ENCODE measurements at regions not wholly inside any gene's neighbourhood (a gene's known extent, or its start where the extent isn't known, plus 50 kb on each side); places are given as distances from the start of the nearest gene placed in this dataset.
"Not testable (repeated sequence)": the region's sequence is repeated elsewhere in the genome, so short reads cannot be mapped to it uniquely, and the experiment has no call there.

DNA sequence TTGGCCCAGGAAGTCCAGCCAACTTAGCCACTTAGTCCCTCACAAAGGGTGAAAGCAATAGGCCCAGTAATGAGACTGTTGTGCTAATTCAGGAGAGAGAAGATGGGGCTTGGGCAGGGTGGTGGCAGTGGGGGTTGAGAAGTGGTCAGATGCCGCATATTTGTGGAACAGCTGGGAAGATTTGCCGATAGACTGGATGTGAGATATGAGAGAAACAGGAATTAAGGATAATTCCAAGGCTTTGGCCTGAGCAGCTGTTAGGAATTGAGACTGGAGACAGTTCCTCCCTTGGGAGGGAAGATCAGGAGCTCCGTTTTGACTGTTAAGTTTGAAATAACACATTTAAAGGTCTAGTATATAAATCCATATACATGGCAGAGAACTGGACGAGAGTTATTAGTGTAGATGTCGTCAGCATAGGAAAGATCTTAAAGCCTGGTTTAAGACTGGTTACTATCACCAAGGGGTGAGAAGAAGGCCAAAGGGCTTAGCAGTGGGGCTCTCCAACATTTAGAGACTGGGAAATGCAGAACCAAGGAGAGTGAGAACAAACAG is 323.7 kb upstream of the FAM78B start:
- H3K4me3 ChIP-seq (ENCODE audit: low read depth, low read length): no peak overlapping the region
- H3K9ac ChIP-seq (ENCODE audit: low read length): no peak overlapping the region
- H3K27ac ChIP-seq (ENCODE audit: low read depth, low read length): no peak overlapping the region

DNA sequence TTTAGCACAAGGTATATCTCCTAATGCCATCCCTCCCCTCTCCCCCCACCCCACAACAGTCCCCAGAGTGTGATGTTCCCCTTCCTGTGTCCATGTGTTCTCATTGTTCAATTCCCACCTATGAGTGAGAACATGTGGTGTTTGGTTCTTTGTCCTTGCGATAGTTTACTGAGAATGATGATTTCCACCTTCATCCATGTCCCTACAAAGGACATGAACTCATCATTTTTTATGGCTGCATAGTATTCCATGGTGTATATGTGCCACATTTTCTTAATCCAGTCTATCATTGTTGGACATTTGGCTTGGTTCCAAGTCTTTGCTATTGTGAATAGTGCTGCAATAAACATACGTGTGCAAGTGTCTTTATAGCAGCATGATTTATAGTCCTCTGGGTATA is 327.0 kb upstream of the FAM78B start:
- not testable (repeated sequence) for H3K9me3 ChIP-seq (ENCODE audit: control insufficient read depth, insufficient read depth, low read depth, low read length); H3K4me1 ChIP-seq (ENCODE audit: control insufficient read depth, insufficient read depth, low read length); H3K4me3 ChIP-seq (ENCODE audit: low read depth, low read length); H3K9ac ChIP-seq (ENCODE audit: low read length); H3K27ac ChIP-seq (ENCODE audit: low read depth, low read length); H3K36me3 ChIP-seq (ENCODE audit: control insufficient read depth, insufficient read depth, low read length); H3K27me3 ChIP-seq (ENCODE audit: control insufficient read depth, insufficient read depth, low read length)

More for the DNA sequence above, 323.7 kb upstream of the FAM78B start:
- Histone ChIP-seq H3K9me3 (ENCODE audit: control insufficient read depth, insufficient read depth, low read depth, low read length) (0 out of 2 replicates have a peak, but pooled peaks cover 3% of the 10 kb centered on the region), H3K27me3 (ENCODE audit: control insufficient read depth, insufficient read depth, low read length) (no peaks in the 10 kb centered on the region), H3K4me1 (ENCODE audit: control insufficient read depth, insufficient read depth, low read length) (no peaks in the 10 kb centered on the region), H3K36me3 (ENCODE audit: control insufficient read depth, insufficient read depth, low read length) (no peaks in the 10 kb centered on the region)

- no peaks in the 10 kb centered on the region for H3K36me3 ChIP-seq (ENCODE audit: control insufficient read depth, insufficient read depth, low read length)
- no peaks in the 10 kb centered on the region; the same call in 1 of the 2 replicates for H3K9me3 ChIP-seq (ENCODE audit: control insufficient read depth, insufficient read depth, low read depth, low read length)
- no peak overlapping the region for H3K4me3 ChIP-seq (ENCODE audit: low read depth, low read length)
- H3K27me3 ChIP-seq (ENCODE audit: control insufficient read depth, insufficient read depth, low read length): no peaks in the 10 kb centered on the region
- no peaks in the 10 kb centered on the region for H3K4me1 ChIP-seq (ENCODE audit: control insufficient read depth, insufficient read depth, low read length)
- H3K27ac ChIP-seq (ENCODE audit: low read depth, low read length): no peak overlapping the region
- H3K9ac ChIP-seq (ENCODE audit: low read length): no peak overlapping the region
Measured at GRCh38 chr1:166507347-166507746, 331.9 kb upstream of the POGK start.

GRCh38 chr1:166511761-166512160 is 327.5 kb upstream of the POGK start:
- Histone ChIP-seq H3K4me1 (ENCODE audit: control insufficient read depth, insufficient read depth, low read length) (no peaks in the 10 kb centered on the region), H3K27me3 (ENCODE audit: control insufficient read depth, insufficient read depth, low read length) (no peaks in the 10 kb centered on the region), H3K9ac (ENCODE audit: low read length) (no peak overlapping the region), H3K36me3 (ENCODE audit: control insufficient read depth, insufficient read depth, low read length) (no peaks in the 10 kb centered on the region), H3K4me3 (ENCODE audit: low read depth, low read length) (no peak overlapping the region), H3K27ac (ENCODE audit: low read depth, low read length) (no peak overlapping the region), H3K9me3 (ENCODE audit: control insufficient read depth, insufficient read depth, low read depth, low read length) (peaks cover 16% of the 10 kb centered on the region)

- no peak overlapping the region for H3K27ac ChIP-seq (ENCODE audit: low read depth, low read length)
- H3K4me3 ChIP-seq (ENCODE audit: low read depth, low read length): no peak overlapping the region
- H3K36me3 ChIP-seq (ENCODE audit: control insufficient read depth, insufficient read depth, low read length): no peaks in the 10 kb centered on the region
- H3K9me3 ChIP-seq (ENCODE audit: control insufficient read depth, insufficient read depth, low read depth, low read length): peaks cover 16% of the 10 kb centered on the region
- H3K27me3 ChIP-seq (ENCODE audit: control insufficient read depth, insufficient read depth, low read length): no peaks in the 10 kb centered on the region
- H3K9ac ChIP-seq (ENCODE audit: low read length): no peak overlapping the region
- no peaks in the 10 kb centered on the region for H3K4me1 ChIP-seq (ENCODE audit: control insufficient read depth, insufficient read depth, low read length)
Measured at GRCh38 chr1:166514067-166514466, 325.2 kb upstream of the POGK start.

DNA sequence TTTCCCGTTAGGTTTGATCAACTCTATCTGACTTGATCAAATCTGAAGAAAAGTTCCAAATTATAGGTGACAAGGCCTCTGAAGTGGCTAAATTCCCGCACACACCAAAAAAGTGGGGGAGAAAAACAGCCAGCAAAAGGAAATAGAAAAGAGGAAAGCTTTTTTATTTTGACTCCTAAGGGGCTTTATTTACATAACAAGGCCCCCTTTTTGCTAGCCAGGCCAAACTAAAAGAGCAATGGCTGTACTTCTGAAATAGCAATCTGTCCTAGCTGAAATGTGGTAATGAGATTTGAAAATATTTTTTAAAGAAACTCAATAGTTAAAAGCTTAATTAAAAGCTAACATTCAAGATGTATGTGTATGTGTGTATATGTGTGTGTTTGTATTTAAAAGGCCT is 311.5 kb upstream of the POGK start:
- H3K27ac ChIP-seq (ENCODE audit: low read depth, low read length): peak overlapping the region; percentile 4; the same call in 1 of the 2 replicates
- H3K4me1 ChIP-seq (ENCODE audit: control insufficient read depth, insufficient read depth, low read length): peaks cover 15% of the 10 kb centered on the region; the same call in 1 of the 2 replicates
- H3K4me3 ChIP-seq (ENCODE audit: low read depth, low read length): no peak overlapping the region
- H3K9me3 ChIP-seq (ENCODE audit: control insufficient read depth, insufficient read depth, low read depth, low read length): peaks cover 18% of the 10 kb centered on the region
- H3K27me3 ChIP-seq (ENCODE audit: control insufficient read depth, insufficient read depth, low read length): no peaks in the 10 kb centered on the region
- no peaks in the 10 kb centered on the region for H3K36me3 ChIP-seq (ENCODE audit: control insufficient read depth, insufficient read depth, low read length)
- no peak overlapping the region for H3K9ac ChIP-seq (ENCODE audit: low read length)

GRCh38 chr1:166538646-166539045 is 300.6 kb upstream of the POGK start:
- H3K36me3 ChIP-seq (ENCODE audit: control insufficient read depth, insufficient read depth, low read length): no peaks in the 10 kb centered on the region
- peaks cover 24% of the 10 kb centered on the region for H3K9me3 ChIP-seq (ENCODE audit: control insufficient read depth, insufficient read depth, low read depth, low read length)
- no peak overlapping the region for H3K4me3 ChIP-seq (ENCODE audit: low read depth, low read length)
- no peaks in the 10 kb centered on the region for H3K4me1 ChIP-seq (ENCODE audit: control insufficient read depth, insufficient read depth, low read length)
- H3K27me3 ChIP-seq (ENCODE audit: control insufficient read depth, insufficient read depth, low read length): no peaks in the 10 kb centered on the region
- H3K9ac ChIP-seq (ENCODE audit: low read length): no peak overlapping the region
- H3K27ac ChIP-seq (ENCODE audit: low read depth, low read length): no peak overlapping the region

- H3K9ac ChIP-seq (ENCODE audit: low read length): no peak overlapping the region
- H3K4me3 ChIP-seq (ENCODE audit: low read depth, low read length): no peak overlapping the region
- no peaks in the 10 kb centered on the region for H3K36me3 ChIP-seq (ENCODE audit: control insufficient read depth, insufficient read depth, low read length)
- H3K4me1 ChIP-seq (ENCODE audit: control insufficient read depth, insufficient read depth, low read length): no peaks in the 10 kb centered on the region
- H3K9me3 ChIP-seq (ENCODE audit: control insufficient read depth, insufficient read depth, low read depth, low read length): peaks cover 6% of the 10 kb centered on the region; the same call in 1 of the 2 replicates
- no peaks in the 10 kb centered on the region for H3K27me3 ChIP-seq (ENCODE audit: control insufficient read depth, insufficient read depth, low read length)
- no peak overlapping the region for H3K27ac ChIP-seq (ENCODE audit: low read depth, low read length)
Measured at GRCh38 chr1:166544036-166544435, 295.2 kb upstream of the POGK start.

- Histone ChIP-seq H3K27ac (ENCODE audit: low read depth, low read length) (no peak overlapping the region), H3K36me3 (ENCODE audit: control insufficient read depth, insufficient read depth, low read length) (no peaks in the 10 kb centered on the region), H3K9me3 (ENCODE audit: control insufficient read depth, insufficient read depth, low read depth, low read length) (peaks cover 6% of the 10 kb centered on the region; the same call in 1 of the 2 replicates), H3K9ac (ENCODE audit: low read length) (no peak overlapping the region), H3K4me1 (ENCODE audit: control insufficient read depth, insufficient read depth, low read length) (no peaks in the 10 kb centered on the region), H3K27me3 (ENCODE audit: control insufficient read depth, insufficient read depth, low read length) (no peaks in the 10 kb centered on the region), H3K4me3 (ENCODE audit: low read depth, low read length) (no peak overlapping the region)
Measured at GRCh38 chr1:166544561-166544960, 294.7 kb upstream of the POGK start.

DNA sequence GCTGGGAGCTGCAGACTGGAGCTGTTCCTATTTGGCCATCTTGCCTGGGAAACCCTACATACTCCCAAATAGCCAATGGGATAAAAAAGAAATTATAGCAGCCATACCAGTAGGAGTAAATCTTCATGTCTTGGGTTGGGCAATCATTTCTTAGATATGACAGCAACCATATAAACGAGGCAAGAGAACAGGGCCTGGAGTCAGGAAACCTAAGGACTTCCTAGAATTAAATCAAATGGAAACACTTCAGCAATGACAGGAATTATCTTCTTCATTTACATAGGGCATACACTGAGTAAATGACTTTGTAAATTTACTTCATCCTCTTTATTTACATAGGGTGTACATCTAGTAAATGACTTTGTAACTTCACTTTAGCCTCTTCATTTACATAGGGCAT is 286.6 kb upstream of the POGK start:
- Histone ChIP-seq H3K27ac (ENCODE audit: low read depth, low read length) (no peak overlapping the region), H3K9ac (ENCODE audit: low read length) (no peak overlapping the region), H3K4me3 (ENCODE audit: low read depth, low read length) (no peak overlapping the region), H3K36me3 (ENCODE audit: control insufficient read depth, insufficient read depth, low read length) (no peaks in the 10 kb centered on the region), H3K27me3 (ENCODE audit: control insufficient read depth, insufficient read depth, low read length) (no peaks in the 10 kb centered on the region), H3K9me3 (ENCODE audit: control insufficient read depth, insufficient read depth, low read depth, low read length) (peaks cover 10% of the 10 kb centered on the region), H3K4me1 (ENCODE audit: control insufficient read depth, insufficient read depth, low read length) (no peaks in the 10 kb centered on the region)

- peaks cover 11% of the 10 kb centered on the region; the same call in 1 of the 2 replicates for H3K9me3 ChIP-seq (ENCODE audit: control insufficient read depth, insufficient read depth, low read depth, low read length)
- H3K27me3 ChIP-seq (ENCODE audit: control insufficient read depth, insufficient read depth, low read length): no peaks in the 10 kb centered on the region
- no peak overlapping the region for H3K9ac ChIP-seq (ENCODE audit: low read length)
- no peak overlapping the region for H3K27ac ChIP-seq (ENCODE audit: low read depth, low read length)
- no peaks in the 10 kb centered on the region for H3K4me1 ChIP-seq (ENCODE audit: control insufficient read depth, insufficient read depth, low read length)
- no peak overlapping the region for H3K4me3 ChIP-seq (ENCODE audit: low read depth, low read length)
- H3K36me3 ChIP-seq (ENCODE audit: control insufficient read depth, insufficient read depth, low read length): no peaks in the 10 kb centered on the region
Measured at GRCh38 chr1:166570954-166571353, 268.3 kb upstream of the POGK start.

Measured in HUES6 (cell line).